GM12878 (cell line): ENCODE measurements at regions not wholly inside any gene's neighbourhood (a gene's known extent, or its start where the extent isn't known, plus 50 kb on each side); places are given as distances from the start of the nearest gene placed in this dataset.

Experiments
- ATAC-seq: fragments of 200-7000 bp; cut with Tn5 transposase; 3 replicates; pipeline ENCODE4 v1.9.1; 2020; ENCODE audit warnings: mild to moderate bottlenecking, moderate library complexity
- BruUV-seq: library from RNA; stranded (reverse); fragments of 400-500 nt; replicated peaks from 2 replicates; lab custom pipeline; 2021; lab: Mats Ljungman, UMichigan
- CTCF ChIA-PET: fragments of 300-600 bp; sonication (Branson Sonifier 250); formaldehyde crosslinking; extraction: SDS; loops from one replicate; lab custom pipeline; 2021; ENCODE audit warnings: inconsistent platforms; lab: Yijun Ruan, JAX
- POLR2A ChIA-PET: fragments of 350-600 bp; formaldehyde crosslinking; extraction: SDS; loops from one replicate; lab custom pipeline; 2021; ENCODE audit warnings: inconsistent platforms; lab: Charles Lee
- RAD21 ChIA-PET: fragments of 300-600 bp; sonication (Branson Sonifier 250); formaldehyde crosslinking; loops from one replicate; lab custom pipeline; 2023; ENCODE audit warnings: antibody characterized with exemption; ENCODE audit not compliant: unreplicated experiment; lab: Charles Lee
- SMC1A ChIA-PET: fragments of 300-600 bp; sonication (Branson Sonifier 250); formaldehyde crosslinking; loops from one replicate; lab custom pipeline; 2023; ENCODE audit not compliant: unreplicated experiment, uncharacterized antibody; lab: Charles Lee
- DNase-seq: peaks from one replicate; pipeline ENCODE4 v3.0.0-alpha.2; 2011; ENCODE audit warnings: low read depth, low spot score
- FAIRE-seq: peaks from 3 replicates; lab custom pipeline; 2011; peaks lifted over from hg19 to GRCh38; lab: Jason Lieb, UNC
- H2AFZ ChIP-seq: 2 replicates; pipeline ENCODE4 v1.6.0; 2011; ENCODE audit warnings: low read depth, low read length, control low read depth; ENCODE audit not compliant: control insufficient read depth
- H3K27ac ChIP-seq: 2 replicates; pipeline ENCODE4 v1.5.1; 2011; ENCODE audit warnings: control low read depth; ENCODE audit not compliant: control insufficient read depth, insufficient read depth
- H3K27me3 ChIP-seq, 2 experiments: replicated peaks in 1 of 2; 2 replicates each; pipeline versions ENCODE4 v1.6.0 to v1.6.1; 2011; ENCODE audit warnings: low read length in 1 of 2; ENCODE audit not compliant: control insufficient read depth in 2 of 2, insufficient read depth in 2 of 2
- H3K36me3 ChIP-seq, 2 experiments: 2 replicates each; pipeline ENCODE4 v1.5.1; 2011; ENCODE audit warnings: low read length in 1 of 2; ENCODE audit not compliant: control insufficient read depth in 2 of 2, insufficient read depth in 2 of 2
- H3K4me1 ChIP-seq: 2 replicates; pipeline ENCODE4 v1.6.1; 2011; ENCODE audit warnings: mild to moderate bottlenecking, low read length, moderate library complexity, mixed read lengths; ENCODE audit not compliant: control insufficient read depth, insufficient read depth
- H3K4me2 ChIP-seq: 2 replicates; pipeline ENCODE4 v1.6.0; 2011; ENCODE audit warnings: control low read depth; ENCODE audit not compliant: control insufficient read depth, insufficient read depth
- H3K4me3 ChIP-seq: fragments of 200-600 bp; sonication (generic); 2 replicates; pipeline ENCODE4 v1.5.1; 2016
- H3K79me2 ChIP-seq: 2 replicates; pipeline ENCODE4 v1.6.0; 2011; ENCODE audit warnings: low read length; ENCODE audit not compliant: control insufficient read depth, insufficient read depth
- H3K9ac ChIP-seq: 2 replicates; pipeline ENCODE4 v1.8.0; 2011; ENCODE audit warnings: low read length, control low read depth, mixed read lengths; ENCODE audit not compliant: control insufficient read depth, insufficient read depth
- H3K9me3 ChIP-seq: replicated peaks from 3 replicates; pipeline ENCODE4 v1.5.1; 2011; ENCODE audit warnings: mild to moderate bottlenecking, low read length; ENCODE audit not compliant: control insufficient read depth, insufficient read depth
- H4K20me1 ChIP-seq: 2 replicates; pipeline ENCODE4 v1.6.0; 2011; ENCODE audit not compliant: control insufficient read depth, insufficient read depth
- CBX5 ChIP-seq: sonication (generic); IDR thresholded peaks from 2 replicates; pipeline ENCODE4 v1.6.1; 2016; ENCODE audit warnings: low read depth, moderate library complexity, mild to moderate bottlenecking, inconsistent platforms
- CHD4 ChIP-seq: fragments of 200-600 bp; sonication (generic); IDR thresholded peaks from 2 replicates; pipeline ENCODE4 v1.6.1; 2016; ENCODE audit warnings: mild to moderate bottlenecking
- CREB1 ChIP-seq: IDR thresholded peaks from 2 replicates; pipeline ENCODE4 v1.6.1; 2012; ENCODE audit warnings: low read depth, mild to moderate bottlenecking, inconsistent platforms
- MTA3 ChIP-seq: IDR thresholded peaks from 2 replicates; pipeline ENCODE4 v1.6.1; 2012; ENCODE audit warnings: low read length, inconsistent platforms, borderline replicate concordance
- REST ChIP-seq: IDR thresholded peaks from 2 replicates; pipeline ENCODE4 v1.6.1; 2012; ENCODE audit warnings: mild to moderate bottlenecking, low read depth, low read length
- USF2 ChIP-seq: IDR thresholded peaks from 2 replicates; pipeline ENCODE4 v1.6.1; 2011; ENCODE audit warnings: low read depth, low read length, improper control_type of control experiment, borderline replicate concordance
- ZBED1 ChIP-seq: IDR thresholded peaks from 2 replicates; pipeline ENCODE4 v1.6.1; 2016; ENCODE audit warnings: borderline replicate concordance
- ZNF687 ChIP-seq: fragments of 450-650 bp; IDR thresholded peaks from 2 replicates; pipeline ENCODE4 v1.6.1; 2017; ENCODE audit warnings: mild to moderate bottlenecking, moderate library complexity
- WGBS: methylation state at CpG from one replicate; pipeline ENCODE4 v1.1.6; 2016; ENCODE audit warnings: low lambda C conversion rate; ENCODE audit not compliant: insufficient replicate concordance, insufficient coverage; ENCODE audit errors: missing lambda C conversion rate; 5-methylcytosine and 5-hydroxymethylcytosine counted together
- in situ Hi-C: fragments of 300-500 bp; cut with MboI; formaldehyde crosslinking; loops from 9 replicates; pipeline ENCODE4 v1.14.3; 2018; ENCODE audit warnings: mixed read lengths
- intact Hi-C: fragments of 100-400 bp; cut with micrococcal nuclease; formaldehyde crosslinking; loops from one replicate; pipeline ENCODE4 v1.14.2; 2022; ENCODE audit not compliant: unreplicated experiment
- TF ChIP-seq, protein P1 (sequence below): fragments of 450-650 bp; IDR thresholded peaks from 2 replicates; pipeline ENCODE4 v1.6.1; 2017; ENCODE audit warnings: mild to moderate bottlenecking

DNA sequence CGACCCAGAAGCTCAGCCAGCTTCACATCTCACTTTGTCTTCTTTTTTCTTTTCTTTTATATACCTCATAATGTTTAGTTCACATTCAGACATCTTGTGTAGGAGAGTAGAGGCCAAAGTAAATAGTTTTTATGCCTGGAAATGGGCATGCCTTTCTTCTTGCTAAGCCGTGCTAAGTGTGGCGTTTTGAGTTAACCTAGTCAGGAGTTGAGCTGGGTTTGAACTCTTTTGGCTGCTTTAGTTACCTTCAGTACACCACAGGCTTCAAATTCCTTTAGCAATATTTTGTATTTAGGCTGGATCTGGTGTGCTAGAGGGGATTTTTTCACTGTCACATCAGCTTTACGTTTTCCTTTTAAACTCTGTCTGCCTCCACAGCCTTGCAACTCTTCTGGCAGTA, 300.8 kb downstream of the ZNF674 start:
- ChIA-PET SMC1A (interaction anchor here (0.7 kb wide), 1 partner anchor 269 kb away, joined by 3 read pairs; no protein-coding TSS in a partner anchor), CTCF (no interaction called here)
- DNase-seq (no peak), FAIRE-seq (no peak)
- H3K9me3 ChIP-seq: no peaks in the 10 kb centered on the region
- no peak overlapping the region for H2AFZ ChIP-seq
- H3K27me3 ChIP-seq: no peaks in the 10 kb centered on the region; a peak in 1 of 4 replicates
- no TSS peak for BruUV-seq
- intact Hi-C loops (no loop called here), in situ Hi-C loops (no loop called here)
- H3K27ac ChIP-seq: no peak overlapping the region
- H3K36me3 ChIP-seq: no peaks in the 10 kb centered on the region
- 0% methylated on average over 4 of the region's 4 CpGs for WGBS
- H4K20me1 ChIP-seq: no peaks in the 10 kb centered on the region
- no peak overlapping the region for H3K4me3 ChIP-seq
- H3K79me2 ChIP-seq: no peaks in the 10 kb centered on the region
- no peak overlapping the region for H3K4me2 ChIP-seq
- TF ChIP-seq CHD4 (no peak), CREB1 (no peak), USF2 (no peak), ZNF687 (no peak), ZBED1 (no peak), MTA3 (no peak), REST (no peak), CBX5 (no peak)
- TF ChIP-seq, protein P1, sequence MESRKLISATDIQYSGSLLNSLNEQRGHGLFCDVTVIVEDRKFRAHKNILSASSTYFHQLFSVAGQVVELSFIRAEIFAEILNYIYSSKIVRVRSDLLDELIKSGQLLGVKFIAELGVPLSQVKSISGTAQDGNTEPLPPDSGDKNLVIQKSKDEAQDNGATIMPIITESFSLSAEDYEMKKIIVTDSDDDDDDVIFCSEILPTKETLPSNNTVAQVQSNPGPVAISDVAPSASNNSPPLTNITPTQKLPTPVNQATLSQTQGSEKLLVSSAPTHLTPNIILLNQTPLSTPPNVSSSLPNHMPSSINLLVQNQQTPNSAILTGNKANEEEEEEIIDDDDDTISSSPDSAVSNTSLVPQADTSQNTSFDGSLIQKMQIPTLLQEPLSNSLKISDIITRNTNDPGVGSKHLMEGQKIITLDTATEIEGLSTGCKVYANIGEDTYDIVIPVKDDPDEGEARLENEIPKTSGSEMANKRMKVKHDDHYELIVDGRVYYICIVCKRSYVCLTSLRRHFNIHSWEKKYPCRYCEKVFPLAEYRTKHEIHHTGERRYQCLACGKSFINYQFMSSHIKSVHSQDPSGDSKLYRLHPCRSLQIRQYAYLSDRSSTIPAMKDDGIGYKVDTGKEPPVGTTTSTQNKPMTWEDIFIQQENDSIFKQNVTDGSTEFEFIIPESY: no peak
- TF ChIP-seq, all 136 proteins: peak for 0
- Histone ChIP-seq H3K9ac (no peak overlapping the region), H3K4me1 (no peaks in the 10 kb centered on the region)
- POLR2A ChIA-PET: no interaction called here
- ATAC-seq: no peak
- RAD21 ChIA-PET: no interaction called here
